VCaP (cell line): ENCODE measurements at regions not wholly inside any gene's neighbourhood (a gene's known extent, or its start where the extent isn't known, plus 50 kb on each side); places are given as distances from the start of the nearest gene placed in this dataset.
"Not testable (repeated sequence)": the region's sequence is repeated elsewhere in the genome, so short reads cannot be mapped to it uniquely, and the experiment has no call there.

ENCODE experiments used
- H3K27ac ChIP-seq: fragments of 450-650 bp; 2 replicates; pipeline ENCODE4 v1.5.1; 2017
- TF ChIP-seq, protein P1 (sequence below): fragments of 450-650 bp; conservative IDR thresholded peaks from 2 replicates; pipeline ENCODE4 v1.5.1; 2017; ENCODE audit warnings: mild to moderate bottlenecking, moderate library complexity

DNA sequence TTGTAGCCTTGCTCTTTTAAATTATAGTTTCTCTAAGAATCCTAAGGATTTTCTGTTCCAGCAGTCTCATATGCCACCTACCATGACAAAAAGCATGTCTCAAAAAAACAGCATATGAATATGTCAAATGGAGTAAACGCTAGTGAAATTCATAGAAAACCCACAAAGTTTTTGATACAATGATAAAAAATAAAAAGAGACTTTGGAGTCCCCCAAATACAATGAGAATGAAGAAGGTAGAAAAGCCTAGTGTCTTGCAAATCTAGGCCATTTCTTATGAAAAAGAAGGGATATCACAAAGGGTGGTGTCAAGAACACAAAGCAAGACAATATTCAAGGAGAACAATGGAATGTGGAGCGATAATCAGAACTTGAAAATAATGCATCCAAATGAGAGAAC is 668.5 kb downstream of the PLOD2 start:
- H3K27ac ChIP-seq = no peak overlapping the region
- TF ChIP-seq, protein P1, sequence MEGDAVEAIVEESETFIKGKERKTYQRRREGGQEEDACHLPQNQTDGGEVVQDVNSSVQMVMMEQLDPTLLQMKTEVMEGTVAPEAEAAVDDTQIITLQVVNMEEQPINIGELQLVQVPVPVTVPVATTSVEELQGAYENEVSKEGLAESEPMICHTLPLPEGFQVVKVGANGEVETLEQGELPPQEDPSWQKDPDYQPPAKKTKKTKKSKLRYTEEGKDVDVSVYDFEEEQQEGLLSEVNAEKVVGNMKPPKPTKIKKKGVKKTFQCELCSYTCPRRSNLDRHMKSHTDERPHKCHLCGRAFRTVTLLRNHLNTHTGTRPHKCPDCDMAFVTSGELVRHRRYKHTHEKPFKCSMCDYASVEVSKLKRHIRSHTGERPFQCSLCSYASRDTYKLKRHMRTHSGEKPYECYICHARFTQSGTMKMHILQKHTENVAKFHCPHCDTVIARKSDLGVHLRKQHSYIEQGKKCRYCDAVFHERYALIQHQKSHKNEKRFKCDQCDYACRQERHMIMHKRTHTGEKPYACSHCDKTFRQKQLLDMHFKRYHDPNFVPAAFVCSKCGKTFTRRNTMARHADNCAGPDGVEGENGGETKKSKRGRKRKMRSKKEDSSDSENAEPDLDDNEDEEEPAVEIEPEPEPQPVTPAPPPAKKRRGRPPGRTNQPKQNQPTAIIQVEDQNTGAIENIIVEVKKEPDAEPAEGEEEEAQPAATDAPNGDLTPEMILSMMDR = no peak

DNA sequence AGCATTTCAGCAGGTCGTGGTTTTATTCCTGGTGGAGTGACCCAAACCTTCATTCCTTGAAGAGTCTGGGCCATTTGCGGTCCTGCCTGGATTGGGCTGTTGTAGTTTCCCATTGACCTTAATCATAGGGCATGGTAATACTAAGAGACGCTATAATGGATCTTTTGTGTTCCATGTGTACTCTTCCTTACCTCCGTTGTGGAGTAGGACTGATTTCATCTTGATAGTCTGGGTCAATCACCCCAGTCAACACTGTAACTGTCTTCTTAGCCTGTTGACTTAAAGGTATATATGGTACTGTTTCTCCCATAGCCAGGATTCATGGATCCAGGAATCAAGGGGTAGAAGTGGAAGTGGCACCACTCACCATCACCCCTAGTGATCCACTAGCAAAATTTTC is 643.6 kb downstream of the PLOD2 start:
- H3K27ac ChIP-seq = not testable (repeated sequence)

DNA sequence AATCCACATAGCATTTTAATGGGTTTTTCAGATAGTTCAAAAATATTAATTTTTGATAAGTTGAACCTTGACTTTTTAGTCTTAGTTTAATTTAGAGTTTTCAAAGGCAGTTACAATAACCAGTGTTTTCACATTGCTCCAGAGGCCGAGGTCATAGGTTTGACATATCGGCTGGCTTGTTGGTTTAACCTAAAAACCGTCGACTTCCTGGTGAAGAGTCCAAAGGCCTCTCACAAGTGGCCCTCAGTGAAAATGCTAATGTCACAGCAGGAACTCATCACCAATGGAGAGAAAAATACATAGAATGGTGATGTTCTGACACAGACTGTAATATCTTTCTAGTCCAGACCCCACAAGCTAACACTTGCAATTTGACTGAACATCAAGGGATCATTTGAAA is 642.3 kb downstream of the PLOD2 start:
- TF ChIP-seq, protein P1 = no peak
- H3K27ac ChIP-seq = no peak overlapping the region

- TF ChIP-seq, protein P1 = no peak
Measured at GRCh38 chr3:145519398-145520047, 641.5 kb downstream of the PLOD2 start.

GRCh38 chr3:145522179-145522578 is 638.8 kb downstream of the PLOD2 start:
- TF ChIP-seq, protein P1 = no peak

More at GRCh38 chr3:145519398-145520047, 641.5 kb downstream of the PLOD2 start:
- H3K27ac ChIP-seq = no peak overlapping the region

DNA sequence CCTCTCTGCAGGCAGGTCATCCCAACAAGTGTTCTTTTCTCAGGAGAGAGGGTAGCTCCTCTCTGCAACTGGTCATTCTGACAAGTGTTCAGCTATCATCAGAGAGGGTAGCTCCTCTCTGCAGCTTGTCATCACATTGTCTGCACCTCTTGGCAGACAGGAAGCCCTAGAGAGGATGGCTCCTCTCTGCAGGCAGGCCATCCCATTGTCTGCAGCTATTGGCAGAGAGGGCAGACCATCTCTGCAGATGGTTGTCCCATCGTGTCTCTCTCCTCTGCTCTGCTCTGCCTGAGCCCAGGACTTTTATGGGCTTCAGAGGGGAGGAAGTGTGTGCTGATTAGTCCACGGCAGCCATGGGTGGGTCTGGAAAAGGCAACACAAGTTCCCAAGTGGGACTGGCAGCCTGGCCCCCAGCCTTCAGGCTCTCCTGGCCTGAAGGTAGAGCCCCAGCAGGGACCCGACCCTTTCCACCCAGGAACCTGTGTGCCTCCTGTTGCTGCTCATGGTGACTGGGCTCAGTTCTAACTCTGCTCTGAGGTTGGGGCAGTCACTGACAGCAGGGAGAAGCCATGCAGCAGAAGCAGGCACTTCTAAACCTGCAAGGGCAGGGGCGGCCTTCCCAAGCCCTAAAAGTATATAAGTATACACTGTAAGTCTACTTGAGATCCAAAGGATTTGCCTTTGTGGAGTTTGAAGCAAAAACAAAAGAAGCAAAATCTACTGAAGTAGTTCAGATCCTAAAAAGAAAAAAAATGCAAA is 637.9 kb downstream of the PLOD2 start:
- TF ChIP-seq, protein P1 = no peak
- no peak overlapping the region for H3K27ac ChIP-seq

More at GRCh38 chr3:145522179-145522578, 638.8 kb downstream of the PLOD2 start:
- H3K27ac ChIP-seq = no peak overlapping the region

DNA sequence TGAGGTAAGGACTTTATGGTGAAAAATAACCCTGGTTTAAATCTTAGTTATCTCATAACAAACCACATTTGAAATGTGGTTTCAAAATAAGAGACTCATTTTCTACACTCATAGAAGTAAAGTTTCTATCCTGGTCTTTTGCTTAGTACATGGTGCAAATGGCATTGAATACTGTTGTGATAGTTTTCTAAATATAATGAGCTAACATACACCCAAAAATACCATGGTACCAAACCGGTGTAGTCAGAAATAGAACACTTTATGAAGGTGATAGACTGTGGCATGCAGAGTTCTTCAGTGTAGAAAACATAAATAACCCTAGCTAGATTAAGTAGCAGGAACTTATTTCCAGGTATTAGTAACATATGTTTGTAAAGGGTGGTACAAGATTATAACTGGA is 629.4 kb downstream of the PLOD2 start:
- no peak overlapping the region for H3K27ac ChIP-seq
- TF ChIP-seq, protein P1 = no peak

- H3K27ac ChIP-seq = no peak overlapping the region
- TF ChIP-seq, protein P1 = no peak
Measured at GRCh38 chr3:145533696-145534095, 627.3 kb downstream of the PLOD2 start.
